Neutrophil (primary cell): ENCODE measurements at regions not wholly inside any gene's neighbourhood (a gene's known extent, or its start where the extent isn't known, plus 50 kb on each side); places are given as distances from the start of the nearest gene placed in this dataset.

ENCODE experiments used
- H3K27ac ChIP-seq: fragments of 200-600 bp; sonication (generic); 2 replicates; pipeline ENCODE4 v1.5.1; 2016; ENCODE audit warnings: mild to moderate bottlenecking, moderate library complexity
- H3K27me3 ChIP-seq: fragments of 200-600 bp; sonication (generic); 2 replicates; pipeline ENCODE4 v1.6.0; 2016; ENCODE audit warnings: mild to moderate bottlenecking
- H3K36me3 ChIP-seq: fragments of 200-600 bp; sonication (generic); 2 replicates; pipeline ENCODE4 v1.5.1; 2017
- H3K4me1 ChIP-seq, 2 experiments: fragments of 200-600 bp in 1 of 2; sonication (generic) in 1 of 2; 1 replicate in 1 of 2; 2 replicates in 1 of 2; pipeline versions ENCODE4 v1.5.1 to v1.6.1; 2013 to 2016; ENCODE audit warnings: low read depth in 1 of 2, low read length in 1 of 2, mild to moderate bottlenecking in 1 of 2, moderate library complexity in 1 of 2; ENCODE audit not compliant: control insufficient read depth in 1 of 2, insufficient read depth in 1 of 2
- H3K4me3 ChIP-seq, 2 experiments: fragments of 200-600 bp in 1 of 2; sonication (generic) in 1 of 2; 1 replicate in 1 of 2; 2 replicates in 1 of 2; pipeline ENCODE4 v1.5.1; 2013 to 2016; ENCODE audit warnings: low read depth in 1 of 2, low read length in 1 of 2, mild to moderate bottlenecking in 1 of 2, moderate library complexity in 1 of 2
- H3K9me3 ChIP-seq: fragments of 200-600 bp; sonication (generic); 2 replicates; pipeline ENCODE4 v1.5.1; 2016
- CTCF ChIP-seq: fragments of 200-600 bp; sonication (generic); IDR thresholded peaks from 2 replicates; pipeline ENCODE4 v1.5.1; 2016; ENCODE audit warnings: antibody characterized with exemption

GRCh38 chr2:118558846-118559245 is 288.6 kb downstream of the EN1 start:
- no peak overlapping the region for H3K27ac ChIP-seq
- no peaks in the 10 kb centered on the region for H3K4me1 ChIP-seq
- H3K27me3 ChIP-seq: no peaks in the 10 kb centered on the region
- no peak overlapping the region for H3K4me3 ChIP-seq
- H3K9me3 ChIP-seq: no peaks in the 10 kb centered on the region
- TF ChIP-seq CTCF: no peak
- no peaks in the 10 kb centered on the region for H3K36me3 ChIP-seq

- Histone ChIP-seq H3K36me3 (no peaks in the 10 kb centered on the region), H3K27me3 (no peaks in the 10 kb centered on the region), H3K4me3 (no peak overlapping the region), H3K27ac (no peak overlapping the region), H3K9me3 (no peaks in the 10 kb centered on the region), H3K4me1 (no peaks in the 10 kb centered on the region)
- TF ChIP-seq CTCF: no peak
Observed at GRCh38 chr2:118557791-118558190, 289.7 kb downstream of the EN1 start.

GRCh38 chr2:118557016-118557415 is 290.4 kb downstream of the EN1 start:
- no peaks in the 10 kb centered on the region for H3K36me3 ChIP-seq
- no peaks in the 10 kb centered on the region for H3K27me3 ChIP-seq
- H3K27ac ChIP-seq: no peak overlapping the region
- H3K4me1 ChIP-seq: no peaks in the 10 kb centered on the region
- no peak for TF ChIP-seq CTCF
- no peaks in the 10 kb centered on the region for H3K9me3 ChIP-seq
- no peak overlapping the region for H3K4me3 ChIP-seq

- no peaks in the 10 kb centered on the region for H3K36me3 ChIP-seq
Observed at GRCh38 chr2:118554616-118555015, 292.8 kb downstream of the EN1 start.

GRCh38 chr2:118549503-118549902 is 297.9 kb downstream of the EN1 start:
- H3K9me3 ChIP-seq: no peaks in the 10 kb centered on the region
- no peaks in the 10 kb centered on the region for H3K4me1 ChIP-seq
- no peak overlapping the region for H3K4me3 ChIP-seq
- H3K27me3 ChIP-seq: no peaks in the 10 kb centered on the region
- no peaks in the 10 kb centered on the region for H3K36me3 ChIP-seq
- no peak for TF ChIP-seq CTCF
- no peak overlapping the region for H3K27ac ChIP-seq

More at GRCh38 chr2:118554616-118555015, 292.8 kb downstream of the EN1 start:
- H3K27ac ChIP-seq: no peak overlapping the region
- TF ChIP-seq CTCF: no peak
- no peaks in the 10 kb centered on the region for H3K4me1 ChIP-seq
- no peaks in the 10 kb centered on the region for H3K9me3 ChIP-seq
- H3K27me3 ChIP-seq: no peaks in the 10 kb centered on the region
- H3K4me3 ChIP-seq: no peak overlapping the region
